ENCODE measurements at regions not wholly inside any gene's neighbourhood (a gene's known extent, or its start where the extent isn't known, plus 50 kb on each side); places are given as distances from the start of the nearest gene placed in this dataset.

- no peak overlapping the region for H3K4me3 ChIP-seq (ENCODE audit: control insufficient read depth, low read depth, low read length)
- no peak for TF ChIP-seq CTCF (conservative IDR thresholded peaks at IDR 0.05; ENCODE audit: control insufficient read depth, insufficient read depth, low read depth, low read length)
- DNase-seq (ENCODE audit: low read depth): peak; percentile 15
These were observed 1989.9 kb upstream of the CELF4 start for GRCh38 chr18:39555496-39555895.

GRCh38 chr18:39550701-39551100 lies 1985.1 kb upstream of the CELF4 start:
- H3K4me3 ChIP-seq (ENCODE audit: control insufficient read depth, low read depth, low read length): no peak overlapping the region
- TF ChIP-seq CTCF (conservative IDR thresholded peaks at IDR 0.05; ENCODE audit: control insufficient read depth, insufficient read depth, low read depth, low read length): no peak
- no peak for DNase-seq (ENCODE audit: low read depth)

GRCh38 chr18:39549144-39549543 lies 1983.5 kb upstream of the CELF4 start:
- TF ChIP-seq CTCF (conservative IDR thresholded peaks at IDR 0.05; ENCODE audit: control insufficient read depth, insufficient read depth, low read depth, low read length): no peak
- no peak for DNase-seq (ENCODE audit: low read depth)
- no peak overlapping the region for H3K4me3 ChIP-seq (ENCODE audit: control insufficient read depth, low read depth, low read length)

GRCh38 chr18:39531659-39532058 lies 1966.1 kb upstream of the CELF4 start:
- no peak for DNase-seq (ENCODE audit: low read depth)
- H3K4me3 ChIP-seq (ENCODE audit: control insufficient read depth, low read depth, low read length): no peak overlapping the region
- no peak for TF ChIP-seq CTCF (conservative IDR thresholded peaks at IDR 0.05; ENCODE audit: control insufficient read depth, insufficient read depth, low read depth, low read length)

GRCh38 chr18:39529358-39529757 lies 1963.8 kb upstream of the CELF4 start:
- TF ChIP-seq CTCF (conservative IDR thresholded peaks at IDR 0.05; ENCODE audit: control insufficient read depth, insufficient read depth, low read depth, low read length): no peak

GRCh38 chr18:39527465-39527864 lies 1961.9 kb upstream of the CELF4 start:
- no peak for DNase-seq (ENCODE audit: low read depth)
- no peak for TF ChIP-seq CTCF (conservative IDR thresholded peaks at IDR 0.05; ENCODE audit: control insufficient read depth, insufficient read depth, low read depth, low read length)
- no peak overlapping the region for H3K4me3 ChIP-seq (ENCODE audit: control insufficient read depth, low read depth, low read length)

More at GRCh38 chr18:39529358-39529757, 1963.8 kb upstream of the CELF4 start:
- no peak for DNase-seq (ENCODE audit: low read depth)
- no peak overlapping the region for H3K4me3 ChIP-seq (ENCODE audit: control insufficient read depth, low read depth, low read length)

- no peak for TF ChIP-seq CTCF (conservative IDR thresholded peaks at IDR 0.05; ENCODE audit: control insufficient read depth, insufficient read depth, low read depth, low read length)
- no peak overlapping the region for H3K4me3 ChIP-seq (ENCODE audit: control insufficient read depth, low read depth, low read length)
- DNase-seq (ENCODE audit: low read depth): no peak
These were observed 1958.8 kb upstream of the CELF4 start for GRCh38 chr18:39524370-39524769.

Measured in fibroblast of mammary gland (primary cell).